HCT116 (cell line): ENCODE measurements at regions not wholly inside any gene's neighbourhood (a gene's known extent, or its start where the extent isn't known, plus 50 kb on each side); places are given as distances from the start of the nearest gene placed in this dataset.

Experiments
- ATAC-seq: fragments of 200-7000 bp; cut with Tn5 transposase; 2 replicates; pipeline ENCODE4 v1.9.1; 2020; ENCODE audit warnings: mild to moderate bottlenecking, moderate library complexity
- BruUV-seq: library from RNA; stranded (reverse); fragments of 400-500 nt; replicated peaks from 2 replicates; lab custom pipeline; 2021; lab: Mats Ljungman, UMichigan
- CTCF ChIA-PET: fragments of 300-600 bp; sonication (Branson Sonifier 250); formaldehyde crosslinking; loops from one replicate; lab custom pipeline; 2021; ENCODE audit warnings: antibody characterized with exemption; lab: Charles Lee
- POLR2A ChIA-PET: fragments of 300-600, 350-600 bp; sonication (Branson Sonifier 250); formaldehyde crosslinking; loops from one replicate; lab custom pipeline; 2021; ENCODE audit warnings: antibody characterized with exemption; lab: Charles Lee
- RAD21 ChIA-PET, 2 experiments: fragments of 300-600 bp; sonication (Branson Sonifier 250); formaldehyde crosslinking; loops; one replicate each; lab custom pipeline; 2023; ENCODE audit warnings: low total read pairs in 2 of 2; ENCODE audit not compliant: uncharacterized antibody in 2 of 2, unreplicated experiment in 2 of 2, low non-redundant PET in 1 of 2; lab: Charles Lee
- DNase-seq: peaks from one replicate; pipeline ENCODE4 v3.0.0-alpha.2; 2010; ENCODE audit warnings: low read depth, low spot score
- H2AFZ ChIP-seq: fragments of 200-600 bp; shearing (Covaris generic), sonication (generic); 2 replicates; pipeline ENCODE4 v1.6.1; 2017; ENCODE audit warnings: low read depth, mixed run types, mixed read lengths, antibody characterized with exemption, low read length; ENCODE audit not compliant: poor library complexity, severe bottlenecking
- H3K27ac ChIP-seq: 2 replicates; pipeline ENCODE4 v1.5.1; 2012; ENCODE audit warnings: low read depth, low read length
- H3K27me3 ChIP-seq: fragments of 200-600 bp; sonication (generic); 2 replicates; pipeline ENCODE4 v1.6.1; 2016; ENCODE audit warnings: mixed run types, low read length, mixed read lengths; ENCODE audit not compliant: insufficient read depth
- H3K36me3 ChIP-seq, 2 experiments: fragments of 200-500 bp in 1 of 2; fragments of 200-600 bp in 1 of 2; sonication (Bioruptor generic) in 1 of 2; sonication (generic) in 1 of 2; 2 replicates each; pipeline versions ENCODE4 v1.5.1 to v1.6.1; 2014 to 2016; ENCODE audit warnings: low read length in 2 of 2, inconsistent platforms in 1 of 2, mixed read lengths in 1 of 2, mixed run types in 1 of 2; ENCODE audit not compliant: insufficient read depth in 2 of 2, control insufficient read depth in 1 of 2
- H3K4me1 ChIP-seq, 2 experiments: fragments of 200-600 bp in 1 of 2; sonication (generic) in 1 of 2; 2 replicates each; pipeline versions ENCODE4 v1.5.1 to v1.6.1; 2012 to 2017; ENCODE audit warnings: low read length in 2 of 2, inconsistent platforms in 1 of 2, mild to moderate bottlenecking in 1 of 2, mixed read lengths in 1 of 2, mixed run types in 1 of 2, moderate library complexity in 1 of 2; ENCODE audit not compliant: insufficient read depth in 2 of 2, control insufficient read depth in 1 of 2
- H3K4me2 ChIP-seq: fragments of 200-600 bp; sonication (generic); 2 replicates; pipeline ENCODE4 v1.6.1; 2017; ENCODE audit warnings: mixed run types, low read length, mixed read lengths
- H3K4me3 ChIP-seq, 2 experiments: fragments of 200-600 bp in 1 of 2; sonication (generic) in 1 of 2; replicated peaks in 1 of 2; 2 replicates each; pipeline ENCODE4 v1.5.1; 2011 to 2016; ENCODE audit warnings: low read length in 2 of 2, control low read depth in 1 of 2, low read depth in 1 of 2, mild to moderate bottlenecking in 1 of 2, mixed read lengths in 1 of 2, mixed run types in 1 of 2
- H3K79me2 ChIP-seq: fragments of 200-600 bp; sonication (generic); 2 replicates; pipeline ENCODE4 v1.6.1; 2017; ENCODE audit warnings: mild to moderate bottlenecking, mixed run types, low read length, moderate library complexity, mixed read lengths; ENCODE audit not compliant: insufficient read depth
- H3K9ac ChIP-seq: fragments of 200-600 bp; sonication (generic); 2 replicates; pipeline ENCODE4 v1.6.1; 2016; ENCODE audit warnings: low read length, mixed read lengths
- H3K9me2 ChIP-seq: fragments of 200-600 bp; sonication (generic), shearing (Covaris generic); 2 replicates; pipeline ENCODE4 v1.6.1; 2017; ENCODE audit warnings: mixed run types, mild to moderate bottlenecking, moderate library complexity; ENCODE audit not compliant: insufficient read depth
- H3K9me3 ChIP-seq, 2 experiments: fragments of 200-500 bp in 1 of 2; fragments of 200-600 bp in 1 of 2; sonication (Bioruptor generic) in 1 of 2; sonication (generic) in 1 of 2; 2 replicates each; pipeline ENCODE4 v1.6.1; 2014 to 2017; ENCODE audit warnings: low read length in 2 of 2, mixed read lengths in 2 of 2, inconsistent platforms in 1 of 2, low read depth in 1 of 2, mild to moderate bottlenecking in 1 of 2, mixed run types in 1 of 2, moderate library complexity in 1 of 2; ENCODE audit not compliant: control insufficient read depth in 1 of 2, insufficient read depth in 1 of 2
- H4K20me1 ChIP-seq: fragments of 200-600 bp; sonication (generic), shearing (Covaris generic); 2 replicates; pipeline ENCODE4 v1.6.1; 2017; ENCODE audit warnings: mixed run types, mild to moderate bottlenecking, moderate library complexity; ENCODE audit not compliant: insufficient read depth
- ATF3 ChIP-seq: IDR thresholded peaks from 2 replicates; pipeline ENCODE4 v1.6.1; 2012
- CBX3 ChIP-seq: IDR thresholded peaks from 2 replicates; pipeline ENCODE4 v1.6.1; 2012; ENCODE audit warnings: low read depth
- CEBPB ChIP-seq: IDR thresholded peaks from 2 replicates; pipeline ENCODE4 v1.6.1; 2012; ENCODE audit warnings: low read depth
- CTCF ChIP-seq, 3 experiments: fragments of 200-600 bp in 1 of 3; sonication (generic) in 1 of 3; IDR thresholded peaks in 2 of 3; conservative IDR thresholded peaks in 1 of 3; 2 replicates each; pipeline ENCODE4 v1.5.1; 2012 to 2017; ENCODE audit warnings: low read depth in 2 of 3, low read length in 2 of 3, antibody characterized with exemption in 1 of 3, borderline replicate concordance in 1 of 3, control low read depth in 1 of 3, mild to moderate bottlenecking in 1 of 3, mixed read lengths in 1 of 3, mixed run types in 1 of 3, moderate library complexity in 1 of 3; ENCODE audit not compliant: insufficient read depth in 1 of 3
- ELF1 ChIP-seq: IDR thresholded peaks from 2 replicates; pipeline ENCODE4 v1.6.1; 2012; ENCODE audit warnings: low read depth, borderline replicate concordance
- EZH2 ChIP-seq: fragments of 200-600 bp; sonication (generic); IDR thresholded peaks from 2 replicates; pipeline ENCODE4 v1.6.1; 2017; ENCODE audit warnings: antibody characterized with exemption, mixed run types
- EZH2phosphoT487 ChIP-seq: fragments of 200-600 bp; IDR thresholded peaks from 2 replicates; pipeline ENCODE4 v1.6.1; 2018; ENCODE audit warnings: antibody characterized with exemption, borderline replicate concordance
- FOSL1 ChIP-seq: IDR thresholded peaks from 2 replicates; pipeline ENCODE4 v1.6.1; 2012; ENCODE audit warnings: low read depth
- JUND ChIP-seq: IDR thresholded peaks from 2 replicates; pipeline ENCODE4 v1.6.1; 2012
- POLR2AphosphoS5 ChIP-seq: IDR thresholded peaks from 2 replicates; pipeline ENCODE4 v1.6.1; 2011; ENCODE audit warnings: mild to moderate bottlenecking, low read depth, low read length, moderate library complexity
- REST ChIP-seq: IDR thresholded peaks from 2 replicates; pipeline ENCODE4 v1.6.1; 2012; ENCODE audit warnings: low read depth
- SIN3A ChIP-seq: IDR thresholded peaks from 2 replicates; pipeline ENCODE4 v1.6.1; 2012; ENCODE audit warnings: low read depth
- SP1 ChIP-seq: IDR thresholded peaks from 2 replicates; pipeline ENCODE4 v1.6.1; 2012; ENCODE audit warnings: low read depth
- TCF7L2 ChIP-seq: IDR thresholded peaks from 2 replicates; pipeline ENCODE4 v1.7.0; 2011; ENCODE audit warnings: borderline replicate concordance, inconsistent platforms; ENCODE audit not compliant: insufficient read depth, insufficient read length; ENCODE audit errors: extremely low read depth
- YY1 ChIP-seq: IDR thresholded peaks from 2 replicates; pipeline ENCODE4 v1.6.1; 2011; ENCODE audit warnings: low read length, low read depth, moderate library complexity, mild to moderate bottlenecking; ENCODE audit not compliant: insufficient replicate concordance; ENCODE audit errors: extremely low read depth
- ZBTB33 ChIP-seq: IDR thresholded peaks from 2 replicates; pipeline ENCODE4 v1.6.1; 2011; ENCODE audit warnings: mild to moderate bottlenecking, low read length, moderate library complexity; ENCODE audit not compliant: insufficient replicate concordance; ENCODE audit errors: extremely low read depth
- ZFX ChIP-seq: fragments of 450-650 bp; IDR thresholded peaks from 2 replicates; pipeline ENCODE4 v1.6.1; 2017
- ZNF274 ChIP-seq: fragments of 200-500 bp; sonication (Bioruptor generic); IDR thresholded peaks from 2 replicates; pipeline ENCODE4 v1.6.1; 2014; ENCODE audit warnings: mild to moderate bottlenecking, low read depth, low read length, inconsistent platforms
- intact Hi-C: fragments of 100-400 bp; cut with micrococcal nuclease; formaldehyde crosslinking; loops from 2 replicates; pipeline ENCODE4 v1.10.0; 2022

- ChIA-PET CTCF (no interaction called here), POLR2A (no interaction called here)
Observed at GRCh38 chr2:228878138-228878537, 392.9 kb downstream of the PID1 start.

More at GRCh38 chr2:228878138-228878537, 392.9 kb downstream of the PID1 start:
- no peaks in the 10 kb centered on the region for H4K20me1 ChIP-seq
- TF ChIP-seq ZFX (no peak), REST (no peak), ZBTB33 (no peak), TCF7L2 (no peak), POLR2AphosphoS5 (no peak), SP1 (no peak), ELF1 (no peak), EZH2 (no peak), ATF3 (no peak), SIN3A (no peak), JUND (no peak), CBX3 (no peak), CTCF (IDR thresholded peaks at IDR 0.05 in 2 of 3, conservative IDR thresholded peaks at IDR 0.05 in 1 of 3; ENCODE audit: borderline replicate concordance in 1 of 3, insufficient read depth in 1 of 3, low read depth in 2 of 3, low read length in 2 of 3) (no peak), YY1 (no peak), EZH2phosphoT487 (no peak), ZNF274 (no peak), CEBPB (no peak), FOSL1 (no peak)
- H2AFZ ChIP-seq, result no peak overlapping the region
- no peak overlapping the region for H3K4me3 ChIP-seq
- RAD21 ChIA-PET, result no interaction called here
- no peaks in the 10 kb centered on the region for H3K4me1 ChIP-seq
- no TSS peak for BruUV-seq
- no peaks in the 10 kb centered on the region for H3K9me2 ChIP-seq
- DNase-seq (no peak), ATAC-seq (no peak)
- H3K4me2 ChIP-seq, result no peak overlapping the region
- H3K36me3 ChIP-seq, result no peaks in the 10 kb centered on the region
- no peaks in the 10 kb centered on the region for H3K27me3 ChIP-seq
- no peaks in the 10 kb centered on the region for H3K9me3 ChIP-seq
- intact Hi-C loops, result no loop called here
- no peak overlapping the region for H3K27ac ChIP-seq
- H3K79me2 ChIP-seq, result no peaks in the 10 kb centered on the region
- H3K9ac ChIP-seq, result no peak overlapping the region
